Heart right ventricle (tissue), 16 donors: ENCODE measurements at regions not wholly inside any gene's neighbourhood (a gene's known extent, or its start where the extent isn't known, plus 50 kb on each side); places are given as distances from the start of the nearest gene placed in this dataset.
"Not testable (repeated sequence)": the region's sequence is repeated elsewhere in the genome, so short reads cannot be mapped to it uniquely, and the experiment has no call there.

ENCODE experiments used
- ATAC-seq, 8 donors: fragments of 200-7000 bp; cut with Tn5 transposase; one replicate each; pipeline ENCODE4 v1.9.1; 2020; ENCODE audit warnings: mild to moderate bottlenecking in 8 of 8, moderate library complexity in 8 of 8, moderate number of reproducible peaks in 1 of 8
- DNase-seq, 2 donors: peaks; one replicate each; pipeline ENCODE4 v3.0.0-alpha.2; 2020
- H3K27ac ChIP-seq, 10 donors: fragments of 200-600 bp; sonication (generic) in 2 of 10; one replicate each; pipeline versions ENCODE4 v1.5.0 to v1.8.0; 2020 to 2022; ENCODE audit warnings: mild to moderate bottlenecking in 3 of 10
- H3K27me3 ChIP-seq, 7 donors: fragments of 200-600 bp; one replicate each; pipeline ENCODE4 v1.8.0; 2021 to 2022; ENCODE audit warnings: mild to moderate bottlenecking in 2 of 7
- H3K36me3 ChIP-seq, 9 donors: fragments of 200-600 bp; sonication (generic) in 1 of 9; one replicate each; pipeline versions ENCODE4 v1.5.0 to v1.8.0; 2020 to 2022; ENCODE audit warnings: mild to moderate bottlenecking in 2 of 9
- H3K4me1 ChIP-seq, 9 donors: fragments of 200-600 bp; sonication (generic) in 1 of 9; one replicate each; pipeline versions ENCODE4 v1.5.0 to v1.8.0; 2020 to 2022; ENCODE audit warnings: mild to moderate bottlenecking in 4 of 9
- H3K4me3 ChIP-seq, 10 donors: fragments of 200-600 bp; sonication (generic) in 2 of 10; one replicate each; pipeline versions ENCODE4 v1.5.0 to v1.8.0; 2020 to 2022; ENCODE audit warnings: mild to moderate bottlenecking in 7 of 10, moderate library complexity in 2 of 10
- H3K9me3 ChIP-seq, 11 donors: fragments of 200-600 bp in 10 of 11; sonication (generic) in 2 of 11; one replicate each; pipeline versions ENCODE4 v1.5.0 to v1.8.0; 2013 to 2022; ENCODE audit warnings: mild to moderate bottlenecking in 2 of 11, control low read depth in 1 of 11, moderate library complexity in 1 of 11
- CTCF ChIP-seq, 9 donors: fragments of 200-600 bp; sonication (generic) in 2 of 9; IDR thresholded peaks; one replicate each; pipeline versions ENCODE4 v1.5.0 to v1.8.0; 2021 to 2022; ENCODE audit warnings: antibody characterized with exemption in 9 of 9, mild to moderate bottlenecking in 5 of 9, moderate library complexity in 1 of 9
- WGBS, 2 donors: extraction: QIAGEN DNeasy Blood & Tissue Kit; methylation state at CpG; one replicate each; pipeline ENCODE4 v1.1.7; 2013; ENCODE audit warnings: inconsistent platforms in 1 of 2; 5-methylcytosine and 5-hydroxymethylcytosine counted together
- intact Hi-C, 10 donors: fragments of 100-400 bp; cut with DNase I; formaldehyde crosslinking; loops; one replicate each; pipeline versions ENCODE4 v1.11.1 to v1.14.2; 2022
- donor health status: Arrhythmogenic right ventricular cardiomyopathy.
- donor health status: ischemic (EF 13 %, LVEDD 7.1; RV severe dilation, severe dysfunction).
- donor health status: healthy with polysubstance abuse.
- donor health status: DM: no; HTN: yes; CAD: no.
- donor health status: DM: no; HTN: no; CAD: no.
- donor health status: ischemic (EF 25% LVEDD 6.9; RV normal size, moderate dysfunction).
- donor health status: ischemic (EF 25% LVEDD 5.7; RV mildly dilated, moderate dysfunction).
- donor health status: healthy.
- donor health status: DM: yes; HTN: yes; CAD: no.
- donor health status: Ischemic cardiomyopathy.
- donor health status: ischemic (EF 35%, LVEDD 5.7; RV mildly dilated, moderate dysfunction).
- donor health status: nonischemic (EF 11% LVEDD 7.7; RV severe dilation, severe dysfunction).
- donor health status: DM: yes; HTN: yes; CAD: no.
- donor health status: PGD.
- donor health status: ischemic (EF 29% LVEDD 5.4; RV normal size, mild dysfunction).
- donor health status: nonischemic (EF 23%, LVEDD 6.1; RV moderate dilation, normal function).

GRCh38 chr17:5978496-5978895 lies 91.7 kb upstream of the WSCD1 start:
- WGBS, 2 donors: 64 to 69% methylated on average over 7 of the region's 7 CpGs
- ATAC-seq: no peak

GRCh38 chr17:5980941-5981340 lies 89.2 kb upstream of the WSCD1 start:
- WGBS, 2 donors: 82 to 83% methylated on average over 6 of the region's 6 CpGs

More at GRCh38 chr17:5978496-5978895, 91.7 kb upstream of the WSCD1 start:
- TF ChIP-seq CTCF (IDR thresholded peaks at IDR 0.05): no peak
- no peaks in the 10 kb centered on the region for H3K36me3 ChIP-seq
- DNase-seq: no peak
- H3K27me3 ChIP-seq: peaks cover 0 to 15% (median 0%) of the 10 kb centered on the region in 7 donors
- no peaks in the 10 kb centered on the region for H3K4me1 ChIP-seq
- peaks cover 0 to 14% (median 0%) of the 10 kb centered on the region in 11 donors for H3K9me3 ChIP-seq
- intact Hi-C loops: no loop called here
- no peak overlapping the region for H3K27ac ChIP-seq
- no peak overlapping the region for H3K4me3 ChIP-seq

GRCh38 chr17:5986644-5987043 lies 83.5 kb upstream of the WSCD1 start:
- H3K27me3 ChIP-seq: no peaks in the 10 kb centered on the region
- 83 to 92% methylated on average over 2 of the region's 2 CpGs for WGBS, 2 donors
- no peaks in the 10 kb centered on the region for H3K9me3 ChIP-seq
- TF ChIP-seq CTCF (IDR thresholded peaks at IDR 0.05): no peak
- ATAC-seq (no peak), DNase-seq (no peak)
- intact Hi-C loops: no loop called here
- H3K27ac ChIP-seq: no peak overlapping the region
- H3K4me1 ChIP-seq: no peaks in the 10 kb centered on the region
- no peaks in the 10 kb centered on the region for H3K36me3 ChIP-seq
- H3K4me3 ChIP-seq: no peak overlapping the region

More at GRCh38 chr17:5980941-5981340, 89.2 kb upstream of the WSCD1 start:
- intact Hi-C loops: no loop called here
- H3K4me3 ChIP-seq: no peak overlapping the region
- peaks cover 0 to 9% (median 0%) of the 10 kb centered on the region in 7 donors for H3K27me3 ChIP-seq
- no peak for TF ChIP-seq CTCF (IDR thresholded peaks at IDR 0.05)
- no peaks in the 10 kb centered on the region for H3K9me3 ChIP-seq
- no peaks in the 10 kb centered on the region for H3K4me1 ChIP-seq
- H3K36me3 ChIP-seq: no peaks in the 10 kb centered on the region
- ATAC-seq (no peak), DNase-seq (no peak)
- H3K27ac ChIP-seq: no peak overlapping the region

GRCh38 chr17:6000426-6000825 lies 69.8 kb upstream of the WSCD1 start:
- intact Hi-C loops: no loop called here
- Histone ChIP-seq H3K9me3 (no peaks in the 10 kb centered on the region), H3K36me3 (no peaks in the 10 kb centered on the region), H3K4me3 (no peak overlapping the region), H3K4me1 (no peaks in the 10 kb centered on the region), H3K27me3 (peaks cover 0 to 18% (median 0%) of the 10 kb centered on the region in 7 donors), H3K27ac (no peak overlapping the region)
- 78 to 83% methylated on average over 4 of the region's 4 CpGs for WGBS, 2 donors
- no peak for DNase-seq
- TF ChIP-seq CTCF (IDR thresholded peaks at IDR 0.05): no peak
- no peak for ATAC-seq

GRCh38 chr17:6003221-6003620 lies 67.0 kb upstream of the WSCD1 start:
- H3K27ac ChIP-seq, H3K4me3 ChIP-seq, DNase-seq, H3K4me1 ChIP-seq, H3K9me3 ChIP-seq, H3K36me3 ChIP-seq, intact Hi-C loops: not testable (repeated sequence)
- WGBS, 2 donors: 68 to 72% methylated on average over 6 of the region's 6 CpGs
- H3K27me3 ChIP-seq: peaks cover 0 to 12% (median 0%) of the 10 kb centered on the region in 7 donors
- peak in 1 of 8 donors; percentile 51 for ATAC-seq
